ENCODE measurements at regions not wholly inside any gene's neighbourhood (a gene's known extent, or its start where the extent isn't known, plus 50 kb on each side); places are given as distances from the start of the nearest gene placed in this dataset.

GRCh38 chr21:31573217-31573616 lies 86.3 kb upstream of the SOD1 start:
- TF ChIP-seq GATA2 (IDR thresholded peaks at IDR 0.05; ENCODE audit: low read depth, low read length), result no peak
- no peak for TF ChIP-seq GATA3 (IDR thresholded peaks at IDR 0.05; ENCODE audit: low read depth, low read length)

All from SH-SY5Y (cell line).